Keratinocyte (primary cell): ENCODE measurements at regions not wholly inside any gene's neighbourhood (a gene's known extent, or its start where the extent isn't known, plus 50 kb on each side); places are given as distances from the start of the nearest gene placed in this dataset.

Experiments
- DNase-seq: peaks from one replicate; pipeline ENCODE4 v3.0.0-alpha.2; 2011; ENCODE audit warnings: low read depth, missing footprints, low spot score
- FAIRE-seq: peaks from 2 replicates; lab custom pipeline; 2011; peaks lifted over from hg19 to GRCh38; lab: Jason Lieb, UNC
- H2AFZ ChIP-seq: 2 replicates; pipeline ENCODE4 v1.6.0; 2012; ENCODE audit warnings: low read length, control low read depth, inconsistent platforms; ENCODE audit not compliant: control insufficient read depth
- H3K27ac ChIP-seq: 2 replicates; pipeline ENCODE4 v1.5.1; 2011; ENCODE audit warnings: low read length; ENCODE audit not compliant: control insufficient read depth, insufficient read depth
- H3K27me3 ChIP-seq: 3 replicates; pipeline ENCODE4 v1.6.0; 2011; ENCODE audit warnings: low read length; ENCODE audit not compliant: control insufficient read depth, insufficient read depth; ENCODE audit errors: extremely low read depth
- H3K36me3 ChIP-seq, 2 experiments: 2 replicates in 1 of 2; 3 replicates in 1 of 2; pipeline ENCODE4 v1.5.1; 2011; ENCODE audit warnings: low read length in 2 of 2, mild to moderate bottlenecking in 1 of 2; ENCODE audit not compliant: control insufficient read depth in 2 of 2, insufficient read depth in 2 of 2; ENCODE audit errors: extremely low read depth in 1 of 2
- H3K4me1 ChIP-seq: 3 replicates; pipeline ENCODE4 v1.5.1; 2011; ENCODE audit warnings: low read length; ENCODE audit not compliant: control insufficient read depth, insufficient read depth; ENCODE audit errors: extremely low read depth
- H3K4me2 ChIP-seq: 3 replicates; pipeline ENCODE4 v1.6.0; 2011; ENCODE audit warnings: low read depth, low read length; ENCODE audit not compliant: control insufficient read depth, insufficient read depth; ENCODE audit errors: extremely low read depth
- H3K4me3 ChIP-seq, 3 experiments: fragments of 200-600 bp in 1 of 3; sonication (generic) in 1 of 3; 2 replicates in 2 of 3; 3 replicates in 1 of 3; pipeline ENCODE4 v1.5.1; 2011 to 2016; ENCODE audit warnings: low read length in 3 of 3, mild to moderate bottlenecking in 3 of 3, control low read depth in 2 of 3, inconsistent platforms in 1 of 3, low read depth in 1 of 3, mixed read lengths in 1 of 3, mixed run types in 1 of 3, moderate library complexity in 1 of 3; ENCODE audit not compliant: control insufficient read depth in 2 of 3, insufficient read depth in 2 of 3; ENCODE audit errors: extremely low read depth in 1 of 3
- H3K79me2 ChIP-seq: 2 replicates; pipeline ENCODE4 v1.6.0; 2012; ENCODE audit warnings: low read length; ENCODE audit not compliant: control insufficient read depth, insufficient read depth
- H3K9ac ChIP-seq: 3 replicates; pipeline ENCODE4 v1.6.0; 2011; ENCODE audit warnings: low read length; ENCODE audit not compliant: control insufficient read depth, insufficient read depth; ENCODE audit errors: extremely low read depth
- H3K9me1 ChIP-seq: 3 replicates; pipeline ENCODE4 v1.6.0; 2011; ENCODE audit warnings: low read length; ENCODE audit not compliant: control insufficient read depth, insufficient read depth; ENCODE audit errors: extremely low read depth
- H3K9me3 ChIP-seq: 2 replicates; pipeline ENCODE4 v1.5.1; 2012; ENCODE audit warnings: low read depth, low read length; ENCODE audit not compliant: control insufficient read depth
- H4K20me1 ChIP-seq: 3 replicates; pipeline ENCODE4 v1.6.0; 2011; ENCODE audit warnings: low read length; ENCODE audit not compliant: control insufficient read depth, insufficient read depth; ENCODE audit errors: extremely low read depth
- EZH2 ChIP-seq: IDR thresholded peaks from one replicate; pipeline ENCODE4 v1.6.1; 2012; ENCODE audit warnings: inconsistent platforms, mild to moderate bottlenecking, low read length, moderate library complexity
- dilution Hi-C: fragments of 300-500 bp; cut with MboI; formaldehyde crosslinking; loops from one replicate; pipeline ENCODE4 v1.7.0; 2020; ENCODE audit warnings: low sequenced_read_pairs; ENCODE audit not compliant: extremely low pct_ligation_motif_present
- TF ChIP-seq, protein P1 (sequence below), 3 experiments: IDR thresholded peaks in 1 of 3; conservative IDR thresholded peaks in 1 of 3; optimal IDR thresholded peaks in 1 of 3; 2 replicates in 2 of 3; 3 replicates in 1 of 3; pipeline versions ENCODE3 to v1.5.1; 2011; ENCODE audit warnings: low read length in 3 of 3, mild to moderate bottlenecking in 3 of 3, moderate library complexity in 2 of 3, control low read depth in 1 of 3, inconsistent platforms in 1 of 3; ENCODE audit not compliant: insufficient read depth in 2 of 3; ENCODE audit errors: extremely low read depth in 1 of 3

GRCh38 chr12:58588770-58589169 lies 331.5 kb downstream of the LRIG3 start:
- Histone ChIP-seq H3K9me1 (no peaks in the 10 kb centered on the region), H2AFZ (no peak overlapping the region), H3K27ac (no peak overlapping the region), H3K4me1 (no peaks in the 10 kb centered on the region), H4K20me1 (no peaks in the 10 kb centered on the region), H3K79me2 (no peaks in the 10 kb centered on the region), H3K9me3 (no peaks in the 10 kb centered on the region), H3K27me3 (no peaks in the 10 kb centered on the region), H3K4me2 (no peak overlapping the region), H3K36me3 (no peaks in the 10 kb centered on the region), H3K9ac (no peak overlapping the region), H3K4me3 (no peak overlapping the region)
- DNase-seq: no peak
- no peak for FAIRE-seq
- TF ChIP-seq, protein P1, sequence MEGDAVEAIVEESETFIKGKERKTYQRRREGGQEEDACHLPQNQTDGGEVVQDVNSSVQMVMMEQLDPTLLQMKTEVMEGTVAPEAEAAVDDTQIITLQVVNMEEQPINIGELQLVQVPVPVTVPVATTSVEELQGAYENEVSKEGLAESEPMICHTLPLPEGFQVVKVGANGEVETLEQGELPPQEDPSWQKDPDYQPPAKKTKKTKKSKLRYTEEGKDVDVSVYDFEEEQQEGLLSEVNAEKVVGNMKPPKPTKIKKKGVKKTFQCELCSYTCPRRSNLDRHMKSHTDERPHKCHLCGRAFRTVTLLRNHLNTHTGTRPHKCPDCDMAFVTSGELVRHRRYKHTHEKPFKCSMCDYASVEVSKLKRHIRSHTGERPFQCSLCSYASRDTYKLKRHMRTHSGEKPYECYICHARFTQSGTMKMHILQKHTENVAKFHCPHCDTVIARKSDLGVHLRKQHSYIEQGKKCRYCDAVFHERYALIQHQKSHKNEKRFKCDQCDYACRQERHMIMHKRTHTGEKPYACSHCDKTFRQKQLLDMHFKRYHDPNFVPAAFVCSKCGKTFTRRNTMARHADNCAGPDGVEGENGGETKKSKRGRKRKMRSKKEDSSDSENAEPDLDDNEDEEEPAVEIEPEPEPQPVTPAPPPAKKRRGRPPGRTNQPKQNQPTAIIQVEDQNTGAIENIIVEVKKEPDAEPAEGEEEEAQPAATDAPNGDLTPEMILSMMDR (optimal IDR thresholded peaks at IDR 0.05 in 1 of 3, IDR thresholded peaks at IDR 0.05 in 1 of 3, conservative IDR thresholded peaks at IDR 0.05 in 1 of 3; ENCODE audit: extremely low read depth in 1 of 3, insufficient read depth in 2 of 3, low read length in 3 of 3): no peak
- TF ChIP-seq EZH2: no peak
- dilution Hi-C loops: no loop called here

DNA sequence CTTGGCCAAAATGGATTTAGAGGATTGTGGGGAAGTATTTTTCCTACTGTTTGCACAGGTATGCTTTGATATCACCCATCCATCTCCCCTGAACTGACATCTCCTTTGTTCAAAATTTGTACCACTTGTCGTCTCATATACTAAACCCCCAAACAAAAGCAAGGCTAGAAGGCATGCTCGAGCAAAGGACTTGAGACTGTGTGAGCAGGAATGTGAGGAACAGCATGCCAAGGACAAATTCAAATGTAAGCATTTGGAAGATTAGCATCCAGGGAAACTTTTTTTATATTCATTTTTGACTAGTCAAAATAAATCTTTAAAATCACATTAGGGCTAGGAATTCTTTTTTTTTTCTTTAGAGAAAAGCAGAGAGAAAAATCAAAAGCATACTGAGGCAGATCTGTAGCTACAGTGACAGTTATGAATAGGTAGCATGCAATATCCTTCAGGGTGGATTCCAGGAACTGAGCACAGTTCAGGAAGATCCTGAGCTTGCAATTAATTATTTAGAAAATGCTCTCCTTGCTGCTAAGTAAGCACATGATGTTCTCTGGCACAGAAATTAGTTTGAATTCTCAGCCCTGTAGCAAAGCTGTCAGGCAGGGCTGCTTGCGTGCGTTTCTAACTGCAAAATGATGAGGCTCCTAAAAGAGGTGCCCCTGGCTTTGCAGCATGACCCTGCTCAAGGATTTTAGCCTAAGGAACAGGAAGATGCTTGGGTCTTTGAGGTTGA lies 327.7 kb downstream of the LRIG3 start:
- no peak overlapping the region for H3K27ac ChIP-seq
- FAIRE-seq: no peak

More for the DNA sequence above, 327.7 kb downstream of the LRIG3 start:
- no peaks in the 10 kb centered on the region for H3K36me3 ChIP-seq
- H3K9me3 ChIP-seq: no peaks in the 10 kb centered on the region
- no peaks in the 10 kb centered on the region for H4K20me1 ChIP-seq
- TF ChIP-seq EZH2: no peak
- TF ChIP-seq, protein P1 (optimal IDR thresholded peaks at IDR 0.05 in 1 of 3, IDR thresholded peaks at IDR 0.05 in 1 of 3, conservative IDR thresholded peaks at IDR 0.05 in 1 of 3; ENCODE audit: extremely low read depth in 1 of 3, insufficient read depth in 2 of 3, low read length in 3 of 3): no peak
- no peaks in the 10 kb centered on the region for H3K79me2 ChIP-seq
- no peaks in the 10 kb centered on the region for H3K4me1 ChIP-seq
- no peak overlapping the region for H3K4me2 ChIP-seq
- no peaks in the 10 kb centered on the region for H3K27me3 ChIP-seq
- no peak for DNase-seq
- no peaks in the 10 kb centered on the region for H3K9me1 ChIP-seq
- no peak overlapping the region for H2AFZ ChIP-seq
- H3K9ac ChIP-seq: no peak overlapping the region
- H3K4me3 ChIP-seq: no peak overlapping the region
- dilution Hi-C loops: no loop called here
